HT-29 (cell line): ENCODE measurements at regions not wholly inside any gene's neighbourhood (a gene's known extent, or its start where the extent isn't known, plus 50 kb on each side); places are given as distances from the start of the nearest gene placed in this dataset.
"Not testable (repeated sequence)": the region's sequence is repeated elsewhere in the genome, so short reads cannot be mapped to it uniquely, and the experiment has no call there.

ENCODE experiments used
- DNase-seq: peaks from one replicate; pipeline ENCODE4 v3.0.0-alpha.2; 2015; ENCODE audit warnings: low spot score

GRCh38 chr10:43855667-43856210 is 207.1 kb upstream of the ZNF32 start:
- DNase-seq, result no peak

- peak; percentile 30 for DNase-seq
Measured at GRCh38 chr10:43854007-43854406, 205.3 kb upstream of the ZNF32 start.

DNA sequence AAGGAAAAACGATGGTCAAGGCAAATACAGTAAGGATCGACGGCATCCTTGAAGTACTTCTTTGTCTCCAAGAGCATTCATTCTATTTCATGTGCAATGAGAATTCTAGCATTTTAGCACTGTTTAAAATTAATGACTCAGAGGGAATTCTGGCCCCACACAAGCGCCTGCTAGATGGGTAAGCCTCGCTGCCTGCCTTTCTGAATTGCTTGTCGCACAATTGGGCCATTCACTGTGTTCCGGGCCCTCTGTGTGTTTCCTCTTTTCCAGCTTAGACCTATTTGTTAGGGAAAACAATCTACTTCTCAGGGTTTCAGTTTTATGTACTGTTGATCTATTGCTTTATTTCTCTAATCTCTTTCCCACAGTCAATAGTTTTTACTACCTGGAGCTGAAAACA is 204.7 kb upstream of the ZNF32 start:
- no peak for DNase-seq

GRCh38 chr10:43852644-43853214 is 204.0 kb upstream of the ZNF32 start:
- no peak for DNase-seq

DNA sequence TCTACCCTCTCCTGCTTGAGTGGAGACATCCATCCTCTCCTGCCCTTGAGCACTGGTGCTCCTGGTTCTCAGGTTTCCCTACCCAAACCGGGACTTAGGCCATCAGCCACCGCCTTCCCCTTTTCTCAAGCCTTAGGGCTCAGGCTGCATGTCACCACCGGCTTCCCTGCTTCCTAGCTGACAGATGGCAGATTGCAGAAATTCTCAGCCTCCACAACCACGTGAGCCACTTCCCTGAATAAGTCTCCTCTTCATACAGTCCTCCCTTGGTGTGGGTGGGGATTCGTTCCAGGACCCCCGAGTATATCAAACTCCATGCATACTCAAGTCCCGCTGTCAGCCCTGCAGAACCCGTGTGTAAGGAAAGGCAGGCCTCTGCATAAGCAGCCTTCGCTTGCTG is 203.5 kb upstream of the ZNF32 start:
- no peak for DNase-seq

- DNase-seq, result no peak
Measured at GRCh38 chr10:43851030-43851429, 202.3 kb upstream of the ZNF32 start.

DNA sequence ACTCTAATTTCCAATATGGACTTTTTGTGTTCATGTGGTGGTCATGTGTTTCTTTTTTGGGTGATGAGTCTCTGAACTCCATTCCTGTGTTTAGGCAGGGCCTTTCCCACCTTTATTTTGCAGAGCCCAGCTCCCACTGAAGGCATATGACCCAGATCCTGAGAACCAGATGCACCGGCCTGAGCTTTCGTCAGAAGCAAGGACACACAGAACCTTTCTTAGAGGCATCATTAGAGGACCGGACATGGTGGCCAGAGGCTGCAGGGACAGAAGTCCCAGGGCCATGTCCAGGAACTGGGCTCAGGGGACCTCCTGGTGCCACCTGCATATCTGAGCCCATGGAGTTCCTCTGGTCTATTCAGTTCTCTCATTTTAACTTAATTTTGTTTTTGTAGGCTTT is 200.9 kb upstream of the ZNF32 start:
- no peak for DNase-seq

GRCh38 chr10:43846968-43847367 is 198.3 kb upstream of the ZNF32 start:
- no peak for DNase-seq

DNA sequence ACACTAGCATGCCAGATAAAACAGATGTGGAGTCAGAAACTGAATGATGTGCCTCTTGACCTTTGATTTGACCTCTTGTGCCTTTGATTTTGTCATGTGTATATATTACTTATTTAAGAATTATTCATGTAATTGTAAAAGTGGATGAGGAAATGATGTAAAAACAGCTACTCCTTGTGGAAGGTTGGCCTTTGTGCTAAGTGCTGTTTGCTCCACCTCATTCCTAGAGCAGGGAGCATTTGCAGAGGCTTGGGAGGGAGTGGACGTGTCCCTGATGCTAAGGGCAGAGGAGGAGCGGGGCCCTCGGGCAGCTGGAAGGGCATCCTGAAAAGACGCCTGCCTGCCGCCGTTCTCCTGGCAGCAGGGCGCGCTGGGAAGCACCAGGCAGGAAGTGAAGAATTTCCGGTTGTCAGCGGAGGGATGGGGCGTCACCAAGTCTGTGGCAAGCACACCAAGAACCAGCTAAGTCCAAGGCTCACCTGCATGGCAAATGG is 197.6 kb upstream of the ZNF32 start:
- no peak for DNase-seq

DNA sequence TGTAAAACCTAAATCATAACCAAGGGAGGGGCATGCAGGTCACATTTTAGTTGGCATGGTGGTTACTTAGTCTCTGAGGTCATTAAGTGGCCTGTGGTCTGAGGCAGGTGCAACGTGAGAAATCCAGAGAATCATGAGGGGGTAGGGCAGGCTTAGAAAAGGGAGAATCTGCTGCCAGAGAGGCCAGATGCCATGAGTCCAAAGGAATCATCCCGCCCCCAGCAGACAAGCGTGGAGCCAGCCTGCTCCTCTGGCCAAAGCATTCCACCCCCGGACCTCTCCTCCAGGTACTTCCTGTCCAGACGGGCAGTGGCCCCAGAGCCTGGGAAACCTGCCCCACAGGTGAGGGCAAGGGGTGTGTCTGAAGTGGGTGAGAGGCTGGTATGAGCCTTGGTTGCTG is 196.4 kb upstream of the ZNF32 start:
- no peak for DNase-seq

DNA sequence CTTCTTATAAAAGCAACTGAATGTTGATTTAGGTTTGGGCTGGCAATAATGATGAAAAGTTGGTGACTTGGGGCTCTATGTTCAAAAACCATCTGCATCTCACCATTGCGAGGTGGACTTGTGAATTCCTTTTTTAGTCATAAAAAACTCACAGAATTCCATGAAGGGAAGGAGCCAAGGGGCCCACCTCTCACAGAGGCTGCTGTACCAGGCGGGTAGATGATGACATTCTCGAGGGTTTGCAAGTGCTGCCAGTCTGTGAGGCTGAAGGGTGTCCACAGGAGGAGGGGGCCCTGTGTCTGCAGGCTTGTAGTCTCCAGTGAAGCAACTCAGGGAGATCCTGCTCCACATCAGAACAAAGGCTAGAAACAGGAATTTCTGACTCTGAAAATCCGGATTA is 195.5 kb upstream of the ZNF32 start:
- no peak for DNase-seq

DNA sequence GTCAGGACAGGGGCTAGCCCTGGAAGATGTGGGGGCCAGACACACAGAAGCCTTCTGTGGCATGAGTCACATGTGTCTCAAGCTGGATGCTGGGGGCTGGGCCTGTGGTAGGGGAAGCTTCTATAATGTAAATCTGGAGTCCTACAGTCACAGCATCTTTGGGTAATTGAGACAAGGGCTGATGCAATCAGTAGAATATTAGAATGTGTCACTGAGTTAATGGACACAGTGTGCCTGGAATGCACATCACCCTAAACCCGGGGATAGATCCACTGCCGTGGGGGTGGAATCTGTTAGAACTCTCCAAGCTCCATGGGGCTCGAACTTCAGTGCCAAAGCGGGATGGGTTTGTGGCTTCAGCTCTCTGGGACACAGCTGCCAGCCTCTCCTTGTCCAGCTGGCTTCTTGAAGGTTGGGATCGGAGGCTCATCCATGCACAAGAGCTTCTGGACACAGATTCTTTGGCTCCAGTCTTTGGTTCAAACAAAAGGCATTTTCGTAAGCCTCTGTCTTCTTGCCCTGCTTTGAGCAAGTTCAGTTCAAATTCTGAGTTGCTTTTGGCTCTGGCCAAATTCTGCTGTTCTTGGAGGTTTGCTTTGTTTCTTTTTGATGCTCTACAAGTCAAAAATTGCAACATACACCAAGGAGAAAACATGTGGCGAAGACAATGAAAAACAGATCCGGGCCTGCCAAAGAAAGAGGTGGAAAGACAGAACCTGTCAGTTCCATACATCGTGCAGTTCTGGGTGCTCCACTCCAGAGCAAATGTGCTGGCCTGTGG is 194.8 kb upstream of the ZNF32 start:
- DNase-seq, result no peak

DNA sequence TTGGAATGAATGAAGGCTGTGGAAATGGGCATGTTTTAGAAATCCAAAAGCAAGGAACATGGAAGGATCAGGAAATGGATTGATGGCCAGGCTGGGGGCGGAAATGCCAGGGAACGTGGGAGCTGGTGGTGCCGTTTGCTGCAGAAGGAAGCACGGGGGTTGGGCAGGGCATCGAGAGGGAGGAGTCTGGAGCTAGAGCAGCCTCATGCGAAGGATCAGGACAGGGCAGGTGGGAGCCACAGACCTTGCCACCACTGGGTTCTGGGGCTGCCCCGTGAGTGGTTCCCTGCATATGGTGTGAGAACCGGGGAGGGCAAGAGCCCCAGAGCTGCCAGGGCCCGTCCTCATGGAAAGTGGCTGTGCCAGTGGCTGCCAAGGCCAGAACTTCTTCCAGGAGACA is 193.8 kb upstream of the ZNF32 start:
- DNase-seq, result no peak

GRCh38 chr10:43842072-43842471 is 193.4 kb upstream of the ZNF32 start:
- no peak for DNase-seq

- no peak for DNase-seq
Measured at GRCh38 chr10:43839973-43840372, 191.3 kb upstream of the ZNF32 start.

DNA sequence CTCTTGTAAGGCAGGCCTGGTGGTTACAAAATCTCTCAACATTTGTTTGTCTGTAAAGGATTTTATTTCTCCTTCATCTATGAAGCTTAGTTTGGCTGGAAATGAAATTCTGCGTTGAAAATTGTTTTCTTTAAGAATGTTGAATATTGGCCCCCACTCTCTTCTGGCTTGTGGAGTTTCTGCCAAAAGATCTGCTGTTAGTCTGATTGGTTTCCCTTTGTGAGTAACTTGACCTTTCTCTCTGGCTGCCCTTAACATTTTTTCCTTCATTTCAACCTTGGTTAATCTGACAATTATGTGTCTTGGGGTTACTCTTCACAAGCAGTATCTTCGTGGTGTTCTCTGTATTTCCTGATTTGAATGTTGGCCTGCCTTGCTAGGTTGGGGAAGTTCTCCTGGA is 186.1 kb upstream of the ZNF32 start:
- not testable (repeated sequence) for DNase-seq

DNA sequence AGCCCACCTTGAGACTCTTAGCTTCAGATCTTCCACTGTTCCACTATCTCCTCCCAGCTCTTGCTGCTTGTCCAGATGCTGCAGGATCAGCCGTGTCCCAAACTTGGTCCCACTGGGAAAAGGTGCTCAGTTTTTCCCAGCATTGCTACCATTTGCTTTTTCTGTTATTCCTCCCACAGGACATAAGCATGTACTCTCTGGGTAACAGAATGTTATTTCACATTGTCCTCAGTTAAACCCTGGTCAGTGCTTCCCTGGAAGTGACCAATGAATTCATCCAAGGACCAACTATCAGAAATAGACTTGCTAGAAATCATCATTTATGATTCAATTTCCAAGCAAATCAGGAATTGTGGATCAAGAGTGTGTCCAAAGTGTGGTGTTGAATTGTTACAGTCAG is 179.2 kb upstream of the ZNF32 start:
- no peak for DNase-seq

DNA sequence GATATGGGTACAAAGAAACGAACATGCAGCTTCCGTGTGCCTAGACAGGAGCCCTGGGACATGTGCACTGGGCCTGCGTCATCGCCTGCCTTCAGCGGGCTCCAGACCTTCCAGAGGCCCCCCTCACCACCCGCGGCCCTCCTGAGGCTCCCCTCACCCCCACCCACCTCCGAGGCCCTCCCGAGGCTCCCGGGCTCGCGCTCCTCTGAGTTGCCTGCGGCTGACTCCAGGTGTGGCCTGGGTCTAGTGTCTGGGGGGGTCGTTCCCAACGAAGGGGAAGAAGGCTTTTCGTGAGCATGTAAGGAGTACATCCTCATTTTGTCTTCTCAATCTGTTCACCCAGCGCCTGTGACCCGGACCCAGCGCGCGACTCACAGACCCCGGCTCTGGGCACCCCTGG is 177.3 kb upstream of the ZNF32 start:
- no peak for DNase-seq

DNA sequence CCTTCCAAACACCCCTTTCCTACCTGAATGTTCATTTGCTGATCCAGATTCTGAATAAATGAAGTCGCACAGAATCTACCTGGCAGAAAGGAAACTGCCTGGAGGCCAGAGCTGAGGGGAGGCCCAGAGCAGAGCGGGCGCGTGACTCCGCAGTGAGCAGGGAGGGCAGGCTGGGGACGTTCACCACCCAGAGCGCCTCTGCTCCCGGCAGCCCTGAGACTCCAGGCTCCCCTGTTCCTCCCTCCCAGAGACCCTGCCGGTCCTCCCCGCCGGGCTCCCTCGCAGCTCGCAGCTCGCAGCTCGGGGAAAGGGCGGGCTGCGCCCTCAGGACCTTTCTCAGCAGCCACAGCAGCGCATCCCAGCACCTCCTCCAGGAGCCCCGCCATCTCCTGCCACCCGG is 176.7 kb upstream of the ZNF32 start:
- DNase-seq, result no peak

GRCh38 chr10:43824934-43825333 is 176.3 kb upstream of the ZNF32 start:
- no peak for DNase-seq

DNA sequence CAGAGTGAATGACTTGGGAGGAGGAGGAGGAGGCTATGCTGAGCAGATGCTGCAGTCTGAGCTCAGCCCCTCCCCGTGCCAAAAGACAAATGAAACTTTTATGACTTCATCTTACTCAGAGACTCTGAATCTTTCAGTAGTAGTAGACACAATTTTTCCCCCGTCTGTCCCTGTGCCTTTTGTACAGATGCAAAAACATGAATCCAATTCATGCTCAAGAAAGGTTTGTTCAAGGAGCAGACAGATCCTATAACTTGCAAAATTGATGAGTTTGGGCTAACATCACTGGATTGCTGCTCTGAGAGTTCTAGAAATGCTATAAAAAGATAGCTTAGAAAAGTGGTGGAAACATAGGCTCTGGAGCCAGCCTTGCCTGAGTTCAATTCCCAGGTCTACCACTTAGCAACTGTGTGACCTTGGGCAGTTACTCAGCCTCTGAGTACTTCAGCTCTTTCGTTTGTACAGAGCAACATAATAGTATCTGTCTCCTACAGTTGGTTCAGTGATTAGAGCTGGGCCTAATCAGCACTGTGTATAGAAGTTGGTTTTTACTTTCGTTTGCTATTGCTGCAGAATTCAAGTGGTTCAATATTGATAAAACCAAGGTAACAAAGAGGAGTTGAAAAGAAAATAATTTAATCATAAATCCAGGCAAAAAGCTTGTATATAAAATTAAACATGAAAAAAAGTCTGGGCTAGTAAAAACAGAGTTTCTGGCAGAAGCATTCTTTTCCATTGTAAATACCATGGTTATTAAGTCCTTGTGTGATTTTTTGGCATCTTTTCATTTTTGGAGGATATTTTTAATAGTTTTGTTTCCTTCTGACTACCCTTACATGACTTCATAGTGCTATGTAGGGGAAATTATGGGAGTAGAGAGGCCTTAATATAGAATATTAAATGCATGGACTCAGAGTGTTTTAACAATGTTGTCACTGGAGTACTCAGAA is 174.2 kb upstream of the ZNF32 start:
- DNase-seq, result no peak

GRCh38 chr10:43821103-43821502 is 172.4 kb upstream of the ZNF32 start:
- no peak for DNase-seq
